ENCODE measurements at regions not wholly inside any gene's neighbourhood (a gene's known extent, or its start where the extent isn't known, plus 50 kb on each side); places are given as distances from the start of the nearest gene placed in this dataset.

GRCh38 chr2:79428745-79429144 is 84.1 kb upstream of the CTNNA2 start:
- no peak for TF ChIP-seq CTCF (IDR thresholded peaks at IDR 0.05)
- no peak for TF ChIP-seq POLR2AphosphoS5 (IDR thresholded peaks at IDR 0.05)
